ENCODE measurements at regions not wholly inside any gene's neighbourhood (a gene's known extent, or its start where the extent isn't known, plus 50 kb on each side); places are given as distances from the start of the nearest gene placed in this dataset.
"Not testable (repeated sequence)": the region's sequence is repeated elsewhere in the genome, so short reads cannot be mapped to it uniquely, and the experiment has no call there.

- DNase-seq = no peak
These were observed 756.4 kb upstream of the MBL2 start for GRCh38 chr10:53528974-53529373.

DNA sequence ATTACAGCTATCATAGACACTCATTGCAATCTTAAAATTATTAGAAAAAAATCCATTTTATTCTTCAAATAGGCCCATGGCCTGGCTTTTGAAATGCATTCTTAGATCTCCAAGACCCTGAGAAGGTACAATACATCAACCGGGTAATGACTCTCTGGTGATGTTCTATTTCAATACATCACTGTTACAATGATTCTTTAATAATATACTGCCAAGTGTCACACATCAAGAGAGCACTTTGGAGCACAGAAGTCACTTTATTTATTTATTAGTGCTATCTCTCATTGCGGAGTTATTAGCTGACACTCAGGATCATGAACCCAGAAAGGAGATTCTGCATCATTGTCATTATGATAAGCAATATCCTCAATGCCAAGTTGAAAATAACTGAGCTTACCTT is 748.5 kb upstream of the MBL2 start:
- no peak for DNase-seq

- DNase-seq = no peak
These were observed 735.6 kb upstream of the MBL2 start for GRCh38 chr10:53508197-53508596.

DNA sequence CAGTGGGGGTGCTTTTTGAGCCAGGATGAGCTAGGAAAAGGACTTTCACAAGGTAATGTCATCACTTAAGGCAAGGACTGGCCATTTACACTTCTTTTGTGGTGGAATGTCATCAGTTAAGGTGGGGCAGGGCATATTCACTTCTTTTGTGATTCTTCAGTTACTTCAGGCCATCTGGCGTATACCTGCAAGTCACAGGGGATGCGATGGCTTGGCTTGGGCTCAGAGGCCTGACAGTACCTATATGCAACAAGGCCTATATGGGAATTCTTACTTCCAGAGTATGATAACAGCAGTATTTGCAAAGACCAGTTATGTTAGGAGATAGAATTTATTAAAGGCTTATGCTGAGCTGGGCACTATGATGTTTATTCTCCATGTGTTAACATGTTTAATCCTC is 731.9 kb upstream of the MBL2 start:
- not testable (repeated sequence) for DNase-seq

- no peak for DNase-seq
These were observed 719.2 kb upstream of the MBL2 start for GRCh38 chr10:53491774-53492173.

DNA sequence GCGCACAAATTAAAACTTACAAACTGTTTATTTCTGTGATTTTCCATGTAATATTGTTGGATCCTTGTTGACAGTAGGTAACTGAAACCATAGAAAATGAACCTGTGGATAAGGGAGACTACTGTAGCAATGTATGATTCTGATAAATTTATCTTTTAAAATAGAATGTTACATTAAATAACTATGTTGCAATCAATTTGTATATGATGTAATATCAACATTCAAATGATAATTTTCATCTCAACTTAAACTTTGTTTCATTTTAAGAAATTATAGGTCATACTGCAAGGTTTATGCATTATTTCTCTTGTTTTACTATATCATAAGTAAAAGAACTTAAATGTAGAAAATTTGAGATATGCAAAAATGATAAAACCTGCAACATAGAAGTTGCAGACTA is 718.0 kb upstream of the MBL2 start:
- DNase-seq = no peak

- DNase-seq = no peak
These were observed 717.0 kb upstream of the MBL2 start for GRCh38 chr10:53489335-53490182.

DNA sequence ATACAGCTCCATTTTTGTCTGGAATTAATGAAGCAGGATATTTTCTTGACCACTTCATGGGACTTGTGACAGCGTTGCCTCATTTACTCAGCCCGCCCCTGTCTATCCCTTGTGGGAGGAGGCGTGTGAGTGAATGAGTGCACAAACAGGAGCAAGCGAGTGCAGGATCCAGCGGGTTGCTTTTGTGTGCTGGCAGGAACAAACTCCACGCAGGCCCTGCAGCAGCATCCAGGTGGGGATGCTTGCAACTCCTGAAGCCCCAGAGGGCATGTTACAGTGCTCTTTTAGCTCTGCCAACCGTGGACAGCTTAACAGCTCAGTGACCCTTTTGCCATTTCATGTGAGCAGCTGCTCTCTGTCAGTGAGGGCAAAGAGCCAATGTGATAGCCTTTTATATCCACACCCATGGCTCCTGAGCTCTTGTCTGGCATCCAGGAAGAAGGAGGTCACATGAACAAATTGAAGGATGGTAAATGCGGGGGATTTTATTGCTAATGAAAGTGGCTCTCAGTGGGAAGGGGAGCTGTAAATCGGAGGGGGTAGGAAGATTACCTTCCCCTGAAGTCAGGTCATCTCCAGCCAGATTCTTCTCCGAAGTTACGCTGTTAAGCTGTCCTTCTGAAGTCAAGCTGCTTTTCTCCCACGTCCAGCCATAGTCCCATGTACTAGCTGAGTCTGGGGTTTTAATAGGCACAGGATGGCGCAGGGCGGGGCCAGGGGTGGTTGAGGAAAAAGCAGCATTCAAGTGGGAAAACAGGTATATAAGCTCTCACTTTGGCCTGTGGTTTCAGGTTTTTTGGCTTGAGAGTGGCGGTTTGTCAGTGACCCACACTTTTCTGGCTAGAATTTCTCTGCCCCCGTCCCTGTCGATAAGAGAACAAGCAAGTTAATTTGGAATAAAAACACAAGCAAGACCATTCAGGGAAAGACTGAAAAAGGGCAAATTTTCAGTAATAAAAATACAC is 714.7 kb upstream of the MBL2 start:
- DNase-seq = no peak

- DNase-seq = not testable (repeated sequence)
These were observed 712.8 kb upstream of the MBL2 start for GRCh38 chr10:53485422-53485821.

GRCh38 chr10:53479365-53479764 is 706.8 kb upstream of the MBL2 start:
- DNase-seq = no peak

GRCh38 chr10:53477313-53477675 is 704.7 kb upstream of the MBL2 start:
- DNase-seq = no peak

GRCh38 chr10:53476650-53477312 is 704.2 kb upstream of the MBL2 start:
- DNase-seq = no peak

- DNase-seq = no peak
These were observed 696.8 kb upstream of the MBL2 start for GRCh38 chr10:53469383-53469782.

GRCh38 chr10:53463539-53463938 is 691.0 kb upstream of the MBL2 start:
- no peak for DNase-seq

DNA sequence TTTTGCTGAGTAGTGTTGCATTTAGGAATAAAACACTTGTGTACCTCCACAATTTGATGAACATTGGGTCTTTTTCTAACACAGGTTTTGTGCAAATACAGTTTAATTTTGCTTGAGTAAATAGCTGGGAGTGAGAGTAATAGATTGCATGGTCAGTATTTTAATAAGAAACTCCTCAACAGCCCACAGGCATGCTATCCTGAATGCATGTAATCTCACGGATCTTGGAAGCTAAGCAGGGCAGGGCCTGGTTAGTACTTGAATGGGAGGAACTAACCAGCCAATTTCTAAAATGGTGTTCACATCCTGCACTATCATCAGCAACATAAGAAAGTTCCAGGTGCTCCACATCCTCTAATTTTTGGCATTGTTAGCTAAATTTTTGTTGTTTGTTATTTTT is 685.4 kb upstream of the MBL2 start:
- DNase-seq = no peak

DNA sequence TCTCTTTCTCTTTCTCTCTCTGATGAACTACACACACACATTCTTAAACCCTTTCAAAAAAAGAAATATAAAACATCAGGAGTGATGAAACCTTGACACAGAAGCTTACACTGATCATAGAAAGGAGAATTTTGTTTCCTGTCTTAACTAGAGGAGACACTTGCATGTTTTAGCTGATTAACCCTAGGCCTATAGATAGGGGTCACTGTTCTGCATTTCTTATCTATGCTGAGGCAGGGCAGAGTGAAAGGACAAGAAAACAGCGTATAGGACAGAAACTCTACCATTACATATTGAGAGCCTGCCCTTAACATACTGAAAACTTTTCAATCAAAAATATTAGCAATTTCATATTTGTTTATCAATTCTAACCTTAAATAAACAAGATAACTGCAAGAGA is 680.6 kb upstream of the MBL2 start:
- no peak for DNase-seq

DNA sequence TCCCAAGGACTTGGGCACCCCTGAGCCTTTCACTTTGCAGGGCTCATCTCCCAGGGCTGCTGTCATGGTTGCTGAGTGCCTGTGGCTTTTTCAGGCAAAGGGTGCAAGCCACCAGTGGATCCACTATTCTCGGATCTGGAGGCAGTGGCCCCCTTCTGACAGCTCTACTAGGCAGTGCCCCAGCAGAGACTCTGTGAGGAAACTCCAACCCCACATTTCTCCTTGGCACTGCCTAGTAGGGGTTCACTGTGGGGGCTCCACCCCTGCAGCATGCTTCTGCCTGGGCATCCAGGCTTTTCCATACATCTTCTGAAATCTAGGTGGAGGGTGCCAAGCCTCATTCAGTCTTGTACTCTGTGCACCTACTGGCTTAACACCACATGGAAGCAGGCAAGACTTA is 675.0 kb upstream of the MBL2 start:
- no peak for DNase-seq

- DNase-seq = no peak
These were observed 669.3 kb upstream of the MBL2 start for GRCh38 chr10:53441843-53442242.

GRCh38 chr10:53440601-53441000 is 668.0 kb upstream of the MBL2 start:
- DNase-seq = no peak

GRCh38 chr10:53439075-53439474 is 666.5 kb upstream of the MBL2 start:
- not testable (repeated sequence) for DNase-seq

- no peak for DNase-seq
These were observed 661.8 kb upstream of the MBL2 start for GRCh38 chr10:53434413-53434812.

GRCh38 chr10:53432035-53432434 is 659.5 kb upstream of the MBL2 start:
- no peak for DNase-seq

- no peak for DNase-seq
These were observed 658.4 kb upstream of the MBL2 start for GRCh38 chr10:53430974-53431373.
